H9 (cell line): ENCODE measurements at regions not wholly inside any gene's neighbourhood (a gene's known extent, or its start where the extent isn't known, plus 50 kb on each side); places are given as distances from the start of the nearest gene placed in this dataset.
A peak's percentile ranks its signal among the peaks of the same experiment; 100 is the strongest.

Experiments used
- DNase-seq: peaks from one replicate; pipeline ENCODE4 v3.0.0-alpha.2; 2017
- H2AFZ ChIP-seq: one replicate; pipeline ENCODE4 v1.6.1; 2013; ENCODE audit warnings: mild to moderate bottlenecking, low read length, control low read depth, moderate library complexity
- H2AK5ac ChIP-seq: 2 replicates; pipeline ENCODE4 v1.6.1; 2013; ENCODE audit warnings: low read length, control low read depth, mixed read lengths; ENCODE audit not compliant: insufficient read length
- H2BK120ac ChIP-seq: one replicate; pipeline ENCODE4 v1.6.1; 2013; ENCODE audit warnings: low read depth, mild to moderate bottlenecking, low read length, control low read depth, inconsistent platforms; ENCODE audit not compliant: poor library complexity, severe bottlenecking
- H2BK12ac ChIP-seq: 2 replicates; pipeline ENCODE4 v1.6.1; 2013; ENCODE audit warnings: low read length, control low read depth, mixed read lengths, low read depth; ENCODE audit not compliant: insufficient read length
- H2BK15ac ChIP-seq: 2 replicates; pipeline ENCODE4 v1.6.1; 2013; ENCODE audit warnings: low read depth, low read length, control low read depth
- H2BK20ac ChIP-seq: one replicate; pipeline ENCODE4 v1.6.1; 2013; ENCODE audit warnings: low read depth, mild to moderate bottlenecking, low read length, control low read depth, inconsistent platforms; ENCODE audit not compliant: poor library complexity, severe bottlenecking
- H2BK5ac ChIP-seq: 2 replicates; pipeline ENCODE4 v1.6.1; 2013; ENCODE audit warnings: low read length, control low read depth, mixed read lengths; ENCODE audit not compliant: insufficient read length
- H3K14ac ChIP-seq: 2 replicates; pipeline ENCODE4 v1.6.1; 2013; ENCODE audit warnings: low read length, control low read depth; ENCODE audit not compliant: insufficient read depth
- H3K18ac ChIP-seq: 2 replicates; pipeline ENCODE4 v1.6.1; 2013; ENCODE audit warnings: low read depth, mild to moderate bottlenecking, mixed read lengths, low read length, control low read depth; ENCODE audit not compliant: insufficient read length
- H3K23ac ChIP-seq: 2 replicates; pipeline ENCODE4 v1.6.1; 2013; ENCODE audit warnings: low read length, control low read depth, mixed read lengths, low read depth; ENCODE audit not compliant: insufficient read length
- H3K23me2 ChIP-seq: 2 replicates; pipeline ENCODE4 v1.6.1; 2013; ENCODE audit warnings: low read depth, mild to moderate bottlenecking, mixed read lengths, low read length, control low read depth; ENCODE audit not compliant: insufficient read length, poor library complexity, severe bottlenecking
- H3K27ac ChIP-seq: 2 replicates; pipeline ENCODE4 v1.5.1; 2013; ENCODE audit warnings: low read length, control low read depth, mixed read lengths, low read depth; ENCODE audit not compliant: insufficient read length
- H3K27me3 ChIP-seq: 2 replicates; pipeline ENCODE4 v1.6.1; 2013; ENCODE audit warnings: low read length, control low read depth, inconsistent platforms; ENCODE audit not compliant: insufficient read depth
- H3K4ac ChIP-seq: 2 replicates; pipeline ENCODE4 v1.6.1; 2013; ENCODE audit warnings: low read depth, mild to moderate bottlenecking, control low read depth, inconsistent platforms, low read length, moderate library complexity
- H3K4me1 ChIP-seq: 2 replicates; pipeline ENCODE4 v1.6.1; 2013; ENCODE audit warnings: low read length, control low read depth, inconsistent platforms; ENCODE audit not compliant: insufficient read depth
- H3K4me2 ChIP-seq: 2 replicates; pipeline ENCODE4 v1.6.1; 2013; ENCODE audit warnings: low read length, control low read depth, mixed read lengths; ENCODE audit not compliant: insufficient read length, insufficient read depth
- H3K56ac ChIP-seq: 2 replicates; pipeline ENCODE4 v1.6.1; 2013; ENCODE audit warnings: low read depth, mild to moderate bottlenecking, mixed read lengths, low read length, control low read depth; ENCODE audit not compliant: insufficient read length
- H3K79me1 ChIP-seq: 2 replicates; pipeline ENCODE4 v1.6.1; 2013; ENCODE audit warnings: low read depth, mild to moderate bottlenecking, moderate library complexity, low read length, control low read depth, inconsistent platforms; ENCODE audit not compliant: insufficient read depth, poor library complexity, severe bottlenecking
- H3K79me2 ChIP-seq: 2 replicates; pipeline ENCODE4 v1.6.1; 2013; ENCODE audit warnings: low read length, control low read depth, inconsistent platforms; ENCODE audit not compliant: insufficient read depth
- H3K9ac ChIP-seq: 2 replicates; pipeline ENCODE4 v1.6.1; 2013; ENCODE audit warnings: low read length, control low read depth, mixed read lengths; ENCODE audit not compliant: insufficient read length; ENCODE audit errors: extremely low read depth
- H3K9me3 ChIP-seq: one replicate; pipeline ENCODE4 v1.6.1; 2013; ENCODE audit warnings: low read depth, low read length, inconsistent platforms; ENCODE audit not compliant: control insufficient read depth
- H3T11ph ChIP-seq: one replicate; pipeline ENCODE4 v1.6.1; 2013; ENCODE audit warnings: mild to moderate bottlenecking, low read length, control low read depth, inconsistent platforms
- H4K20me1 ChIP-seq: one replicate; pipeline ENCODE4 v1.6.1; 2013; ENCODE audit not compliant: control insufficient read depth, insufficient read length, insufficient read depth
- H4K5ac ChIP-seq: 2 replicates; pipeline ENCODE4 v1.6.1; 2013; ENCODE audit warnings: low read depth, mild to moderate bottlenecking, mixed read lengths, low read length, control low read depth; ENCODE audit not compliant: insufficient read length
- H4K8ac ChIP-seq: replicated peaks from 2 replicates; pipeline ENCODE4 v1.6.1; 2013; ENCODE audit warnings: low read length, control low read depth, mixed read lengths, low read depth; ENCODE audit not compliant: insufficient read length
- H4K91ac ChIP-seq: 2 replicates; pipeline ENCODE4 v1.6.1; 2013; ENCODE audit warnings: low read depth, mild to moderate bottlenecking, moderate library complexity, mixed read lengths, low read length, control low read depth; ENCODE audit not compliant: insufficient read length
- H3K27ac Mint-ChIP-seq, 3 experiments: 2 replicates in 2 of 3; 3 replicates in 1 of 3; pipeline ENCODE4 v1.8.0; 2020 to 2021; ENCODE audit warnings: mixed read lengths in 3 of 3, mild to moderate bottlenecking in 1 of 3, moderate library complexity in 1 of 3
- H3K27me3 Mint-ChIP-seq: 2 replicates; pipeline ENCODE4 v1.8.0; 2021; ENCODE audit warnings: low read depth, mild to moderate bottlenecking, moderate library complexity, mixed read lengths
- H3K36me3 Mint-ChIP-seq, 3 experiments: 2 replicates in 2 of 3; 3 replicates in 1 of 3; pipeline ENCODE4 v1.8.0; 2020 to 2021; ENCODE audit warnings: low read depth in 3 of 3, mixed read lengths in 3 of 3; ENCODE audit not compliant: insufficient read depth in 1 of 3
- H3K4me1 Mint-ChIP-seq, 2 experiments: 2 replicates each; pipeline ENCODE4 v1.8.0; 2020; ENCODE audit warnings: mixed read lengths in 2 of 2
- H3K4me3 Mint-ChIP-seq, 2 experiments: 2 replicates in 1 of 2; 3 replicates in 1 of 2; pipeline ENCODE4 v1.8.0; 2020 to 2021; ENCODE audit warnings: mild to moderate bottlenecking in 2 of 2, mixed read lengths in 2 of 2, moderate library complexity in 1 of 2
- H3K9me3 Mint-ChIP-seq, 2 experiments: 2 replicates in 1 of 2; 3 replicates in 1 of 2; pipeline ENCODE4 v1.8.0; 2020; ENCODE audit warnings: mild to moderate bottlenecking in 2 of 2, mixed read lengths in 2 of 2, moderate library complexity in 1 of 2
- CTCF ChIP-seq: fragments of 200-600 bp; sonication (generic); conservative IDR thresholded peaks from 3 replicates; pipeline ENCODE4 v1.8.0; 2021; ENCODE audit warnings: antibody characterized with exemption, mild to moderate bottlenecking
- WGBS: extraction: QIAGEN DNeasy Blood & Tissue Kit; methylation state at CpG from one replicate; pipeline ENCODE4 v1.1.7; 2013; ENCODE audit warnings: missing lambda C conversion rate, low lambda C conversion rate, mixed read lengths; ENCODE audit not compliant: insufficient read length; ENCODE audit errors: extremely low coverage; 5-methylcytosine and 5-hydroxymethylcytosine counted together

- WGBS = no CpG with 5 or more reads among the region's 4 CpGs
- DNase-seq = no peak
- peaks cover 49 to 52% of the 10 kb centered on the region in 2 experiments for H3K4me1 Mint-ChIP-seq
- Histone ChIP-seq H3T11ph (no peak overlapping the region), H4K5ac (no peak overlapping the region), H3K56ac (no peak overlapping the region), H3K18ac (no peak overlapping the region), H3K4me1 (peaks cover 7% of the 10 kb centered on the region), H3K4ac (no peak overlapping the region), H4K8ac (no peak overlapping the region), H3K14ac (no peak overlapping the region), H4K20me1 (no peaks in the 10 kb centered on the region), H3K27ac (no peak overlapping the region), H4K91ac (no peak overlapping the region), H3K23ac (no peak overlapping the region), H3K79me1 (no peaks in the 10 kb centered on the region), H3K4me2 (no peak overlapping the region), H2BK12ac (no peak overlapping the region), H3K27me3 (no peaks in the 10 kb centered on the region), H2BK5ac (no peak overlapping the region), H2BK15ac (no peak overlapping the region), H2AFZ (no peak overlapping the region), H2AK5ac (no peak overlapping the region), H2BK120ac (no peak overlapping the region), H3K9me3 (no peaks in the 10 kb centered on the region), H3K9ac (no peak overlapping the region), H2BK20ac (no peak overlapping the region), H3K79me2 (peaks cover 1% of the 10 kb centered on the region; the same call in 1 of the 2 replicates), H3K23me2 (no peaks in the 10 kb centered on the region)
- no peak overlapping the region for H3K4me3 Mint-ChIP-seq
- H3K27ac Mint-ChIP-seq = peak overlapping the region; percentile 4 to 9 (median 6); a peak in 5 of 7 replicates
- H3K36me3 Mint-ChIP-seq = peaks cover 0 to 8% (median 7%) of the 10 kb centered on the region in 3 experiments; a peak in 4 of 7 replicates
- H3K27me3 Mint-ChIP-seq = no peaks in the 10 kb centered on the region
- no peaks in the 10 kb centered on the region for H3K9me3 Mint-ChIP-seq
- TF ChIP-seq CTCF = no peak
Measured at GRCh38 chr2:195594919-195595694, 61.9 kb upstream of the SLC39A10 start.
